Mammary epithelial cell (primary cell): ENCODE measurements at regions not wholly inside any gene's neighbourhood (a gene's known extent, or its start where the extent isn't known, plus 50 kb on each side); places are given as distances from the start of the nearest gene placed in this dataset.

Experiments
- CTCF ChIP-seq, 2 donors: IDR thresholded peaks in 1 of 2; conservative IDR thresholded peaks in 1 of 2; 2 replicates each; pipeline ENCODE4 v1.5.1; 2011 to 2012; ENCODE audit warnings: inconsistent platforms in 2 of 2, low read length in 2 of 2, mild to moderate bottlenecking in 2 of 2, control low read depth in 1 of 2, low read depth in 1 of 2; ENCODE audit not compliant: insufficient read depth in 1 of 2; ENCODE audit errors: extremely low read depth in 1 of 2
- EZH2 ChIP-seq: IDR thresholded peaks from 2 replicates; pipeline ENCODE4 v1.6.1; 2012; ENCODE audit warnings: low read length, inconsistent platforms, borderline replicate concordance

GRCh38 chr3:103968751-103969150 lies 1398.0 kb upstream of the ALCAM start:
- TF ChIP-seq CTCF (conservative IDR thresholded peaks at IDR 0.05 in 1 of 2, IDR thresholded peaks at IDR 0.05 in 1 of 2; ENCODE audit: extremely low read depth in 1 of 2, insufficient read depth in 1 of 2, low read depth in 1 of 2, low read length in 2 of 2): no peak
- TF ChIP-seq EZH2: no peak
